ENCODE measurements at regions not wholly inside any gene's neighbourhood (a gene's known extent, or its start where the extent isn't known, plus 50 kb on each side); places are given as distances from the start of the nearest gene placed in this dataset.
"Not testable (repeated sequence)": the region's sequence is repeated elsewhere in the genome, so short reads cannot be mapped to it uniquely, and the experiment has no call there.

DNA sequence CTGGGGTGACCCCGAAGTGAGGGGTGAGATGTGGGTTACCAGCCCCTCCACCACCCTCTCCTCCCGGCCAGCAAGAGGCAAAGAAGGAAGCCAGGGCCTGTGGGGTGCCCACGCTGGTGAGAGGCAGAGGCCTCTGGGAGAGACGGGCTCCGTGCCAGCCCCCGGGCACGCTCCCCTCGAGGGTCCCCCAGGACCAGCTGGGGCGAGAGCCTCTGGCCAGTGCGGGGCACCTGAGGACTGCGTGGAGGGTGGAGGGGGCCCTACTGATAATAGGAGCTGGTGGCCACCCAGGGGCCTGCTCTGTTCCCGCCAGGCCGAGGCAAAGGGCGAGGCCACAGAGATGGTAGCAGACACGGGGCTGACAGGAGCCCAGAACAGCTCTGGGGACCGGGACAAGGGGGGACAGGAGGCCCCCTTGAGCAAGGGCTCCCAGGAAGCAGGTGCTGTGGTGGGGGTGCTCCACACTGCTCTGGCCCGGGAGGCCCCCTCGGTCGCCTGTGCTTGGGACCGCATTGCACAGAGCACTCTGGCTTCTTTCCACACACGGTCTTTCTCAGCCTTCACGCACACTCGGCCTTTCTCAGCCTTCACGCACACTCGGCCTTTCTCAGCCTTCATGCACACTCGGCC, 226.9 kb downstream of the TTLL2 start:
- no peak for DNase-seq

DNA sequence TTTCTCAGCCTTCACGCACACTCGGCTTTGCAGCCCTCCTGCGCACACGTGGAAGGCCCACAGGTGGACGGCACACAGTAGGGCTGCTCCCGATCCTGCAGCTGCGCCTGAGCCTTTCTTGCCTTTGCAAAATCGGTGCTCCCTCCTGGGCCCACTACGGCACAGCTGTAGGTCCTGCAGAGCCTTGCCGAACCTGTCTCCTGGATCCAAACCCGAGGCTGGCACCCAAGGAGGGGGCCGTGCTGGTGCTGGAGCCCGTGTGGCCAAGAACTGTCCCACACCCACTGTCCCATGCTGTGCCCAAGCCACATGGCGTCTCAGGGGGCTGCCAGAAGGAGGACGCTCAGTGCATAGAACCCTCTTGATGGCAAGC, 227.4 kb downstream of the TTLL2 start:
- no peak for DNase-seq

DNA sequence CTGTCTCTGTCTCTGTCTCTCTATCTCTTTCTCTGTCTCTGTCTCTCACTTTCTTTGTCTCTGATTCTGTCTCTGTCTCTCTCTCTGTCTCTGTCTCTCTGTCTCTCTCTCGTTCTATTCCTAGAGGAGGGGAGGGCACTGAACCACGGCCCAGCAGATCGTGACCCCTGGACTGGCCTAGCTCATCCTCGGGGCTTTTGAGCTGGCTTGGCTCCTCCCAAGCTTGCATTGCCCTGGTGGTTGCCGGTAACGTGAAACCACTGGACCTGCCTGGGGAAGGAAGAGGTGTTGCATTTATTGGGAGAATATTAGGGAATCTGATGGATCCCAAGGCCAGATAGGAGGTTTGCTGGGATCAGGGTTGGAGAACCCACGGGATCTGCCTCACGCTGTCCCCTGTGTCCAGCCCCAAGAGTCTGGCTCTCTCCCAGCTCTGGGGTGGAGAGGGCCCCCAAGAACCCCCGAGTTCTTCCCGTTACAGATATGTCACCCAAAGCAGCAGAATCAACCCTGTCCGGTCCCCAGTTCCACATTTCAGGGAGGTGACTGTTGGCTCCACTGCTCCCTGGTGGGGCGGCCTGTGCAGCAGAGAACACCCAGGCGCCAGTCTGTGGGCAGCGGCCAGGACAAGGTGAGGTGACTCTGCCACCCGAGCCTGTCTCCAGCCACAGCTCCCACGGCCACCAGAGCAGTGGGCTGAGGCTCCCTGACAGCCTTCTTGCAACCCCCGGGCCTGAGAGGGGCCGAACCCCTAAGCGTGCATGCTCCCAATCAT, 228.3 kb downstream of the TTLL2 start:
- DNase-seq, result no peak

DNA sequence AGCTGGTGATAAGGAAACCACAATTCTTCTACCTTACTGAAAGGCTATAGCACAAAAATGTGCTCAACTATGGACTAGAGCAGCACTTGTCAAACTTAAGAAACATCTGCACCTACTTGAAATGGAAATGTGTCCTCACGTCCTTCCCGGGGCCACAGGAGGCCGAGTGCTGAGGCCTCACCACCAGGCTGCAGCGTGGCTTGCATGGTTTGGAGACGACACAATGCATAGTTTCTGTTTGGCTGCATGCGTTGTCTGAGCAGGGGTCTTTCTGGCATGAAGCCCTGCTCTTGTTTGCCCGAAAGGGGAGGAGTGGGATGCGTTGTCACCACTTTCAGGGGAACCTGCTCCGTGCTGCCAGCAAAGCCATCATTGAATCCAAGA, 228.8 kb downstream of the TTLL2 start:
- no peak for DNase-seq

DNA sequence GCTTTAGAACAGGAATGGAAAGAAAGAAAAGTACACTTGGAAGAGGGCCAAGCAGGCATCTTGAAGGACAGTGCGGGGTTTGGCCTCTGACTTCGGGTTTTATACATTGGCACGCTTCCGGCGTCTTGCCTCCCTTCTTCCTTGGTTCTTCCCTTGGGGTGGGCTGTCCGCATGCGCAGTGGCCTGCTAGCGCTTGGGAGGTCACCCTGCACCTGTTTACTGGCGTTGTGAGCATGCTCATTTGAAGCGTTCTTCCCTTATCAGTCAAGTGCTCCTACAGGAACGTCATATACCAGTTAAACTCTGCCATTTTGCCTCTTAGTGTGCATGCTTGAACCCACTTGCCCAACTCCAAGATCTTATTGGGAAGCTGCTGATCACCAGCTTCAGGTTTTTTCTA, 230.0 kb downstream of the TTLL2 start:
- no peak for DNase-seq

DNA sequence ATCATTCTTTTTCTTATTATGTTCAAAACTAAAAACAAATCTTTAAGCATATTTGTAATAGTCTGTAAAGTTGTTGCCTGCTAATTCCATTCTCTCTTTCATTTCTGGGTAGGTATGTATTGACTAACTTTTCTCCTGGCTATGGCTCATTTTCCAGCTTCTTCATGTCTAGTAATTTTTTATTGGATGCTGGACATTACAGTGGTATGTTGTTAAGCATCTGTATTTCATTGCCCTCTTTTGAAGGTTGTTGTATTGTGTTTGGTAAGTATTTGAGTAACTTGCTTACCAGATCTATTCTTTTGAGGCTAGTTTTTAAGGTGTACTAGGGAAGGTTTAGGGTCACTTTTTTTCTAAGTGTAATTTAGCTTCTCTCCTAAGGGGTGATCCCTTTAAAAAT, 230.9 kb downstream of the TTLL2 start:
- DNase-seq, result no peak

DNA sequence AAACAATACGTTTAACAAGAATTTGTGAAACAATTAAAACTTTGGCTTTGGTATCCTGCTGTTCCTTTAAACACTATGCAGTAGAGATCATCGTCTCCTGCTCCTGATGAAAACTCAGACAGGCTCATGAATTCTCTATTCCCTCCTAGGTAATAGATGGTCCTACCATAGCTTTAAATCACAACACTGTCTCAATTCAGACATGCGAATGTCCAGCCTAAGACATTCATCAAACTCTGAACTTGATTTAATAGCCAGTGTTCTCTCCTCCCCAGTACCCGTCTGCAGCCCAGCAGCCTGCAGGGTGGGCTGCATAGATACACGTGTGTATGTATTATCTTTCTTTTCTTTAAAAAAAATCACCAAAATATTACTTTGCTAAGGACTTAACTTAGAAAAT, 232.8 kb downstream of the TTLL2 start:
- DNase-seq, result no peak

DNA sequence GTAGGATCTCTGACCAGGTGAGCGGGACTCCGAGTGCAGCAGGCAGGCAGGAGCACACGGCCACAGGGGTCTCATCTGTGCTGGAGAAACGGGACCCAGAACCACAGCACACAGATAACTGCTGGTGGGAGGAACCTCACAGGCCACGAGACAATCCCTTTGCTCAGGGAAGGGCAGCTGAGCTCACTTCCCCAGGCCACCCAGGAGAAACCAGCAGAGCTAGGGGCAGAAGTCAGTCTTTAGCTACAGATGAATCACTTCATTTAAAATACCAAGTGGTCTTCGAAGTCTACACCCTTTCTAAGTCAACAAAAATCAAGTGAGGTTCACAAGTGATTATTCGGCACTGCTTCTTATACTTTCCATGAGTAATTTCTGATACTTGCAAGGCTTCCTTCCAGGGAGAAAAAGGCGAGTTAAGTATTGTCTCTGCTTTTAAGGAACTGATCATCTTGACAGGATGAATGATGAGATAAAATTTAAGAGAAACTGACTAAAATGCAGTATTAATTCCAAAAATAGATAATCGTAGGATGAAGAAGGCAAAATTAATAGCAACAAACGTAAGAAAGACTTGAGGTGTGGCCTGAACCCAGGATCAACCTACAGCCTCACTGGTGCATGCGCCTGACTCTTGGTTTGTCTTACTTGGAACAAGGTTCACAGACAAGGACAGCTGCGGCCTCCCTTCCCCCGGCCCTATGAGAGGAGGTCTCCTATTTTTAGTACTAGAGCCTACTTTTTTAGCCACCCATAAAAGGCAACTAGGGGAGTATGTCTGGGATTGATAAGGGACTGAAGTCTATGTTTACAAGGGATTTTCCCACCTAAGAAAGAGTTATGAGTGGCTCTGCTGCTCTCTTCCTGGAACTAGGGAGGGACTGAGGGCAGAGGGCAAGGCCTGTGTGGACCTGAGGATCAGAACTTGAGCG, 233.6 kb downstream of the TTLL2 start:
- no peak for DNase-seq

DNA sequence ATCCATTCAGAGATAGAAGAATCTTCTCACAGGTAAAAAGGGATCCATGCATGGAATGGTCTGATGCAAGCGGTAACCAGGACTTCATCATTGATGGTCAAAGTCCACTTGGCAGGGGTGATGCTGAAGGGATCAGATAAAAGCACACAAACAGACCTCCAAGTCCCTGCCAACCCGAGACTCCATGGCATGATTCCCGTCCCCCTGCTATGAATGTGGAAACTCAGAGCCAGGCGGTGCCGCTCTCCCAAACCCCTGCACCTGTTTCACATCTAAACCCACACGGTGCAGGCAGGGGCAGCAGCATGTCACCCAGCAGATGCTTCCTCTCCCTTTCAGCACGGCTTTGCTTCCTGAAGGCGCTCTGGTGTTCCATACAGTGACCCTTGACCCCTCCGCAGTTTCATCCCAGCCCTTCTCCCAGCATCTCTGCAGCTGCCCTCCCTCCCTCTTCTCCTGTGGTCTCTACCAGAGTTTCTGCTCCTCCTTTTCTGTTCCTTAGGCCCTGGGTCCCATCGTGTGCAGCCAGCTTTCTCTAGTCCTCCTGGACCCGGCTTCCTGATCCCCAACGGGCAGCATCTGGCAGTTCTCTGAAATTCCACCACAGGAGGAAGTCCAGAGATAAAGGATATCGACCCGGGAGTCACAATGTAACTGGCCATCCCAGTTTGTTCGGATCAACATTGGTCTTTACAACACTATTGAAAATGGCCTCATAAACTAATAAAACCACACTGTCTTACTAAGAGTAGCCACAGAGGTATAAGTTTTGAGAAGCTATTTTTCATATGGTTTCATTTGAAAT, 235.0 kb downstream of the TTLL2 start:
- no peak for DNase-seq

DNA sequence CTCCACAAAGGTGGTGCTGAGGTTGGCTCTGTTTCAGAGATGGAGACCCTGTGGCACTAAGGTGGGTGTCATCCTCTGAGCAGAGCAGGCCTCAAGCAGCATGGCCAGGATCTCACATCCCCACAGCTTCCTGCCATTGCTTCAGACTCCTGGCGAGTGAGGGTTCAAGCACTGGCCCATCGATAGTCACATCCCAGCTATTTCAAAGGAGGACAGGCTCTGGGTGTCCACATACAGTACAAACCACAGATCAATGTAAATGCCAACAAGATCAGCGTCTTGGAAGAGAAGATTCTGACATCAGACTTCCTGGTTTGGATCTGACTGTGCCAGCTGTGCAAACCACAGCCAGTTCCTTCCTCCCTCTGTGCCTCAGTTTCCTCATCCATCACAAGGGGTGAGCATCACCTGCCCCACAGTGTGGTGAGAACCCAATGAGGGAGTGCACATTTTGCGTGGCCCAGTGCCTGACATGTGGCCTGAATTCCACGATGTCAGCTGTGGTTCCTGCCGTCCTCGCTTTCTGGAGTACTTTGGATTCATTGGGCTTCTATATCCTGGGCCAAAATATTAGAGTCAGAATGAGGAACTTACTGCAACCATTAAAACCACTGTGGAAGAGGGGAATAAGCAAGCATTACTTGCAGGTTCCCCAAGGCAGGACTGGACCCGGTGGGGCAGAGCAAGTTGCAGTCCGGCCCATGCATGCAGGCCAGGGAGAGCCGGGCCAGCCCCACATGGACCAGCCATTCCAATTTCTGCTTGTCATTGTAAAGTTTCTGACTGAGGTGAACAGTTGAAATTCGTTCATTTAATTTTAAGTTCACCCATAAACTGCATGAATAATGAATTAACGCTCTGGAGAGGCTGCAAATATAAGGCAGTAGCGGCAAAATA, 236.0 kb downstream of the TTLL2 start:
- DNase-seq, result no peak

DNA sequence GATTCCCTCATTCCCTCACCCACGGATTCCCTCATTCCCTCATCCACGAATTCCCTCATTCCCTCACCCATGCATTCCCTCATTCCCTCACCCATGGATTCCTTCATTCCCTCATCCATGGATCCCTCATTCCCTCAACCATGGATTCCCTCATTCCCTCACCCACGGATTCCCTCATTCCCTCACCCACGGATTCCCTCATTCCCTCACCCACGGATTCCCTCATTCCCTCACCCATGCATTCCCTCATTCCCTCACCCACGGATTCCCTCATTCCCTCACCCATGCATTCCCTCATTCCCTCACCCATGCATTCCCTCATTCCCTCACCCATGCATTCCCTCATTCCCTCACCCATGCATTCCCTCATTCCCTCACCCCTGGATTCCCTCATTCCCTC, 238.0 kb downstream of the TTLL2 start:
- DNase-seq, result not testable (repeated sequence)

DNA sequence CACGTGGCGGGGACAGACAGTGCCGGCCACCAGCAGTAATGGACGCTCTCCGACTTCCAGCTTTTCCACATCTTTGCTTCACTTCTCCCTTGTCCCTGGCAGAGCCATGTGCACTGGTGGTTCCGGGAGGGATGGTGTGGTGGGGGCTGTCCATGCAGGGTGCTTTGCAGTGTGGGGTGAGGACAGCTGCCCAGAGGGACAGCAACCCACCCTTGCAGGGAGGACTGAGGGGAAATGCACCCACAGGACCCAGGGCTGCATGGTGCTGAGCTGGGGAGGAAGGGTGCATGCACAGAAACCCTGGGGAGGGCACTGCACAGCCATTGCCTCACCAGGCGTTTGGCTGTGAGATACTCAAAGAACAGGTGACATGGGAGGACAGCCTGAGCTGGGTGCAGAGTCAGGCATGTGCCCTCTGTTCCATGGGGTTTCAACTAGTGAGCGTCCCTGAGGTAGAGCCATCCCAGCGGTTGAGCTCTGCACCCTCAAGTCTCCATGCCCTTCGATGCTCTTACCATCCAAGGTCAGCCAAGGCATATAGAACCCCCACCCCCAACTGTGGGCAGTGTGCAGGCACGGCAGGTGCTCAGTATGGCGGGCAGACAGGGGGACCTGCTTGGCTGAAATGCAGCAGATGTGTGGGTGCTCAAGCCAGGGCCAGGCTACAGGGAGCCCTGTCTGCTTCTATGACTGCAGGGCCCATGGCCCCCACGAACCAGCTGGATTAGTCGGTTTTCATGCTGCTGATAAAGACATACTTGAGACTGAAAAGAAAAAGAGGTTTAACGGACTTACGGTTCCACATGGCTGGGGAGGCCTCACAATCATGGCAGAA, 239.7 kb downstream of the TTLL2 start:
- no peak for DNase-seq

DNA sequence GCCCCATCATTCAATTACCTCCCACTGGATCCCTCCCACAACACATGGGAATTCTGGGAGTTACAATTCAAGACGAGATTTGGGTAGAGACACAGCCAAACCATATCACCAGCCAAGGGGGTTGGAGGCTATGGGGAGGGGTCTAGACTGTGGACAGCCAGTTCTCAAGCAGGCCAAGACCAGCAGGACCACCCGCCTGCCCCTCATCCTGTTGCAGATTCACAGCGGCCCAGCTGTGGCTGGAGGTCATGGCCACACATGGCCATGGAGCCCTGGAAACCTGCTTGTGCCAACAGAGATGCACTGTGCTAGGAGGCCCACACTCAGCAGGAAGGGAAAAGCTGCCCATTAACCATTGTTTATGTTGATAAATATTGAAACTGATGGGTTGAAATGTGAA, 240.5 kb downstream of the TTLL2 start:
- DNase-seq, result no peak

DNA sequence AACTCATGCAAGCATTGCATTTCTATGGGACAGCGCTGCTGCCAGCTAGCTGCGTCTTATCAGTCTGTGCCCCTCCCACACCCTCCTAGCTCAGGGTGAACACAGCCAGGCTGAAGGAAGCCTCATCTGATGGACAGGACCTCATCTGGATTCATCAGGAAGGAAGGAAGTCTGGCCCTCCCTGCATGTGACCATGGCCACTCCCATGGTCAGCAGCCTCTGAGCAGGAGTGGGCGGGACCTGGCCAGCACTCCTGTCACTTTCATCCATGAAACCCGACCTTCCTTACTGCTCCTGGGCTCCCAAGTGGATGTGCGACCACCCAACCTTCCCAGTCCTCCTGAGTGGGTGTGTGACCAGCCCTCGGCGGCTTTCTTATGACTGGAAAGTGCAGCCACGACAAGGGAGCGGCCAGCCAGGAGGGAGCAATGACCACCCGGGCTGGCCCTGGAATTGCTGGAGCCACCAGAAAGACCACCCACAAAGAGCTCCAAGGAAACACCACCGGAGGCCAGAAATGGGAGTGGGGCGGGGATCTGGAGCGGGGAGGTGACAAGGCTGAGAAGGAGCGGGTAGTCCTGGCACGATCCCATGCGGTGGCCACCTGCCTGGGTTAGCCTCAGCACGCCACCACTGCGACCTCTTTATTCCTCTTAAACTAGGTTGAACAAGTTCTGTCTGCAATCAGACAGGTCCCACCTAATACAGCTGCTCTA, 241.2 kb downstream of the TTLL2 start:
- no peak for DNase-seq

DNA sequence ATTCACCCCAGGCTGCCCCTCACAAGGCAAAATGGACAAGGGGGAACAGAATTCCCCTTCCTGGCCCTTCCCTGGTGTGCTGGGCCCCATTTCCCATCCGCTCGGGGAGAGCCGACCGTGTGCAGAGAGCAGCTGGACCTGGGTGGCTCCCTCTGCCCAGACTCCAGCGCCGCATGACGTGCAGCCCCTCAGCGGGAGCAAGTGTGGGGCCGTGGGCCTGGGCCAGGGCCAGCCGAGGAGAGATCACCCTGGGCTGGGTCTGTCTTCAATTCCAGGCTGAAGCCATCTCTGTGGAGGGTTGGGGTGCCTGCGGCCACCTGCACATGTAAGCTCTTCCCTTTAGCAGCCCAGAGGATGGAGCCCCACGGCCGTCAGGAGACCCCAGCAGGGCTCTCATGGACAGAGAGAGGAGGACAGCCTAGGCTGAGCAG, 241.8 kb downstream of the TTLL2 start:
- no peak for DNase-seq

DNA sequence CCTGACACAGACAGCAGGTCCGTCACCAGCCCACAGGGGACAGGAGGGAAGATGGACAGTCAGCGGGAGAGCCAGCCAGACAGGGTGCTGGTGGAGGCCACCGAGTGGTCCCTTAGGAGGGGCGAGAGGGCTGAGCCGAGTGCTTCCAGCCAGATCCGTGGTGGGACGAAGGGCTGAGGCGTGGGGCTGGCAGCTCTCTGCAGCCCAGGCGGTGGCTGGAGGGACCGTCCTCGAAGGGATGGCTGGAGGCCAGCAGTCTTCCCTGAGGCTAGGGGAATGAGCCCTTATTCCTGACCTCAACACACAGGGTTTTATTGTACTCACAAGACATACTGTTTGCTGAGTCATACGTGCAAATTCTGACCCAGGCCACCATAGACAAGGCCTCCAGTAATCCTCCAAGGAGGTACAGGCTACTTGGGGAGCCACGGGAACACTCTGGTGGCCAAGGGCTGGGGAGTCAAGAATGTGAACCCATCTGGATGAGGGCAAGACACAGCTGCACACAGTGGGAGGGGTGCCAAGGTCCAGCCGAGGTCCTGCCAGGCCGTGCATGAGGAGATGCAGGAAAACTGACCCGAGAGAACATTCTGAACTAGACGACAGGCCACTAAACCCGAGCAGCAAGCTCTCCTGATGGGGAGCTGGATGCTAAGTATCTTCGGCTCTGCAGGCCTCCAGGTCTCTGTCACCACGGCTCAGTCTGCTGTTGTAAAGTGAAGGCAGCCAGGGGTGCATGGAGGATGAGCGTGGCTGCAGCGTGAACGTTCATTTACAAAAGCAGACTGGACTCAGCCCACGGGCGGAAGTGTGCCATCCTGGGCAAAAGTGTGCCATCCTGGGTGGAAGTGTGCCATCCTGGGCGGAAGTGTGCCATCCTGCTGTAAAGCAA, 242.5 kb downstream of the TTLL2 start:
- DNase-seq, result no peak

DNA sequence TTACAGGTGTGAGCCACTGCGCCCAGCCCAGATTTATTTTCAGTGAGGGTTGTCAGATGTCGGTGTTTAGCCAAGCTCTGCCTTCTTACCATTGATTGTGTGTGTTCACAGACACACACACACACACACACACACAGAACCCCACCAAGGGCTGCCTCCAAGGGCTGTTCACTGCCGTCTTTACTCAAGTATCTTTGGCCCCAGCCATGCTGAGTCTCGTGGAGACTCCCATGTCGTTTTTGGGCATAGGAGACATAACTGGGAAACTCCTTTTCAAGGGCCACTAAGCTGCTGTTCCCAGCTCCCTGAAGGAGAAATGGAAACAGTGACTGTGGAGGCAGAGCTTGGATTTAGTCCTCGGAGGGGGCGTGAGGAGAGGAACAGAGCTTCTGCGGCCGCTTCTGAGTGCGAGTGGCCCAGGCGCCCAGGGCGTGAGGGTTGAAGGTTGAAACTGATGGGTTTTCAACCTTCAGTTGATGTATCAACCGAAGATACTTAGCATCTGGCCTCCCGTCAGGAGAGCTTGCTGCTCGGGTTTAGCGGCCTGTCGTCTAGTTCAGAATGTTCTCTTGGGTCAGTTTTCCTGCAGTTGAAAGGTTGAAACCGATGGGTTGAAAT, 243.6 kb downstream of the TTLL2 start:
- no peak for DNase-seq

DNA sequence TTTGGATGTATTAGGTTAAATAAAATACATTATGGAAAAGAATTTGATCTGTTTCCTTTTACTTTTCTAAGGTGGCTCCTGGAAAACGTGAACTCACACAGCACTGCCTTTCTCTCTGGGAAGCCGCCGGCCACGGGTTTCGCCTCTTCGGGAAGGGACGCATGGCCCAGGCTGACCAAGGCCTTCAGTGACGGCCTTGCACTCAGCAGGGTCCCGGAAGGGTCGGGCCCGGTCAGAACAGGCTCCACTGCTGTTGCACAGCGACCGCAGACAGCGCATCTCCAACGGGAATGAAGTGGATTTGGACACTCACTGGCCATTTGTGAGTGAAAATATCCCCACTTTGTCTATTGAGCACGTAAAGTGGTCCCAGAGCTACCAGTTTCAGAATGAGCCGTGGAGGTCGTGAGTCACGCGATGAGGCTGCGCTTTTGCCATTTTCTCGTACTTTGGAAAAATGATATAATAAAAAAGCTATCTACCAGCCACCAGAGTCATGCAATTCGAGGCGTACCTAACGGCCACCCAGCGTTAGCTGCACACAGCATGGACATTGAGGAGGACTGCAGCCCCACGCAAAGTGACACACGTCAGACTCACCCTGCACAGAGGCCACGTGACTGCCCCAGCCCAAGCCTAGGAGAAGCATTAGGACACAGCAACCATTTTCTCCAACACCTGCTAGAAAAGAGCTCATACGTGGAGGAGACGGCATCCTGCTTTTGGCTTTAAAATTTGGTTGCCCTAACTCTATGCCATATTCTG, 244.3 kb downstream of the TTLL2 start:
- DNase-seq, result no peak
